ENCODE measurements at regions not wholly inside any gene's neighbourhood (a gene's known extent, or its start where the extent isn't known, plus 50 kb on each side); places are given as distances from the start of the nearest gene placed in this dataset.

GRCh38 chr5:118447350-118447749 lies 541.0 kb downstream of the DTWD2 start:
- Histone ChIP-seq H3K9ac (ENCODE audit: extremely low read depth, insufficient read length, low read length) (no peak overlapping the region), H4K8ac (replicated peaks; ENCODE audit: insufficient read length, low read depth, low read length) (no peak overlapping the region), H3K4me1 (ENCODE audit: insufficient read depth, low read length) (peaks cover 2% of the 10 kb centered on the region; the same call in 1 of the 2 replicates), H3K79me2 (ENCODE audit: insufficient read depth, low read length) (no peaks in the 10 kb centered on the region), H3K23me2 (ENCODE audit: insufficient read length, low read depth, low read length, poor library complexity, severe bottlenecking) (no peaks in the 10 kb centered on the region), H3K14ac (ENCODE audit: insufficient read depth, low read length) (no peak overlapping the region), H4K5ac (ENCODE audit: insufficient read length, low read depth, low read length) (no peak overlapping the region), H3K79me1 (ENCODE audit: insufficient read depth, low read depth, low read length, poor library complexity, severe bottlenecking) (no peaks in the 10 kb centered on the region), H2AFZ (ENCODE audit: low read length) (no peak overlapping the region), H4K20me1 (ENCODE audit: control insufficient read depth, insufficient read depth, insufficient read length) (no peaks in the 10 kb centered on the region), H3K27ac (ENCODE audit: insufficient read length, low read depth, low read length) (no peak overlapping the region), H3K23ac (ENCODE audit: insufficient read length, low read depth, low read length) (no peak overlapping the region), H2BK5ac (ENCODE audit: insufficient read length, low read length) (no peak overlapping the region), H2BK120ac (ENCODE audit: low read depth, low read length, poor library complexity, severe bottlenecking) (no peak overlapping the region), H3K18ac (ENCODE audit: insufficient read length, low read depth, low read length) (no peak overlapping the region), H3K27me3 (ENCODE audit: insufficient read depth, low read length) (no peaks in the 10 kb centered on the region), H4K91ac (ENCODE audit: insufficient read length, low read depth, low read length) (no peak overlapping the region), H3K4ac (ENCODE audit: low read depth, low read length) (no peak overlapping the region), H3K4me2 (ENCODE audit: insufficient read depth, insufficient read length, low read length) (no peak overlapping the region), H3K56ac (ENCODE audit: insufficient read length, low read depth, low read length) (no peak overlapping the region), H3K9me3 (ENCODE audit: control insufficient read depth, low read depth, low read length) (no peaks in the 10 kb centered on the region), H2BK20ac (ENCODE audit: low read depth, low read length, poor library complexity, severe bottlenecking) (no peak overlapping the region), H3T11ph (ENCODE audit: low read length) (no peak overlapping the region), H2BK15ac (ENCODE audit: low read depth, low read length) (no peak overlapping the region), H2AK5ac (ENCODE audit: insufficient read length, low read length) (no peak overlapping the region), H2BK12ac (ENCODE audit: insufficient read length, low read depth, low read length) (no peak overlapping the region)
- Mint-ChIP-seq H3K4me1 (peaks cover 46 to 53% of the 10 kb centered on the region in 2 experiments), H3K9me3 (peaks cover 3 to 8% of the 10 kb centered on the region in 2 experiments; a peak in 3 of 5 replicates), H3K27ac (no peak overlapping the region), H3K36me3 (ENCODE audit: insufficient read depth in 1 of 3, low read depth in 3 of 3) (peaks cover 0 to 15% (median 4%) of the 10 kb centered on the region in 3 experiments; a peak in 5 of 7 replicates), H3K4me3 (no peak overlapping the region), H3K27me3 (ENCODE audit: low read depth) (no peaks in the 10 kb centered on the region)
- WGBS (ENCODE audit: extremely low coverage, insufficient read length, low lambda C conversion rate): no CpG with 5 or more reads among the region's 1 CpG
- DNase-seq: no peak
- TF ChIP-seq CTCF (conservative IDR thresholded peaks at IDR 0.05): no peak
